SK-N-SH treated with all-trans-retinoic acid at 6 μM for 48 hours (cell line): ENCODE measurements at regions not wholly inside any gene's neighbourhood (a gene's known extent, or its start where the extent isn't known, plus 50 kb on each side); places are given as distances from the start of the nearest gene placed in this dataset.

ENCODE experiments used
- ATAC-seq: fragments of 200-7000 bp; cut with Tn5 transposase; 3 replicates; pipeline ENCODE4 v1.9.1; 2020; ENCODE audit warnings: mild to moderate bottlenecking, moderate library complexity
- ARNTL ChIP-seq: fragments of 450-650 bp; formaldehyde crosslinking; IDR thresholded peaks from 2 replicates; pipeline ENCODE4 v1.5.0; 2020; ENCODE audit warnings: low read depth, mild to moderate bottlenecking, moderate library complexity, borderline replicate concordance
- BACH2 ChIP-seq: fragments of 250-450 bp; sonication (Bioruptor Pico); IDR thresholded peaks from 2 replicates; pipeline ENCODE4 v1.9.0; 2021; ENCODE audit warnings: mild to moderate bottlenecking, borderline replicate concordance
- CSDC2 ChIP-seq: fragments of 250-450 bp; sonication (Bioruptor Pico); IDR thresholded peaks from 2 replicates; pipeline ENCODE4 v1.5.0; 2020; ENCODE audit warnings: mild to moderate bottlenecking, moderate library complexity
- ESRRG ChIP-seq: fragments of 250-450 bp; sonication (Bioruptor Pico); IDR thresholded peaks from 2 replicates; pipeline ENCODE4 v1.6.1; 2021; ENCODE audit warnings: mild to moderate bottlenecking
- GLIS3 ChIP-seq: fragments of 250-450 bp; sonication (Bioruptor Pico); IDR thresholded peaks from 2 replicates; pipeline ENCODE4 v1.5.0; 2020; ENCODE audit warnings: mild to moderate bottlenecking, moderate library complexity
- ISL1 ChIP-seq: fragments of 250-450 bp; sonication (Bioruptor Pico); IDR thresholded peaks from 2 replicates; pipeline ENCODE4 v2.1.2; 2022; ENCODE audit warnings: mild to moderate bottlenecking, moderate library complexity
- OSR1 ChIP-seq: fragments of 250-450 bp; sonication (Bioruptor Pico); IDR thresholded peaks from 2 replicates; pipeline ENCODE4 v1.8.0; 2022; ENCODE audit warnings: moderate library complexity, mild to moderate bottlenecking, inconsistent platforms
- SNAI2 ChIP-seq: fragments of 250-450 bp; sonication (Bioruptor Pico); IDR thresholded peaks from 2 replicates; pipeline ENCODE4 v1.5.0; 2020; ENCODE audit warnings: mild to moderate bottlenecking, moderate library complexity
- TCF4 ChIP-seq: fragments of 250-450 bp; sonication (Bioruptor Pico); IDR thresholded peaks from 2 replicates; pipeline ENCODE4 v1.8.0; 2021; ENCODE audit warnings: mild to moderate bottlenecking, moderate library complexity, borderline replicate concordance
- TOX ChIP-seq: fragments of 250-450 bp; sonication (Bioruptor Pico); IDR thresholded peaks from 2 replicates; pipeline ENCODE4 v1.8.0; 2021; ENCODE audit warnings: mild to moderate bottlenecking, moderate library complexity, borderline replicate concordance
- ZFP3 ChIP-seq: fragments of 250-450 bp; sonication (Bioruptor Pico); IDR thresholded peaks from 2 replicates; pipeline ENCODE4 v1.5.0; 2020; ENCODE audit warnings: mild to moderate bottlenecking, moderate library complexity
- ZNF565 ChIP-seq: fragments of 450-650 bp; formaldehyde crosslinking; conservative IDR thresholded peaks from 2 replicates; pipeline ENCODE4 v1.5.0; 2020; ENCODE audit warnings: low read depth, mild to moderate bottlenecking, moderate library complexity
- ZNF8 ChIP-seq: fragments of 450-650 bp; formaldehyde crosslinking; IDR thresholded peaks from 2 replicates; pipeline ENCODE4 v1.5.0; 2020; ENCODE audit warnings: mild to moderate bottlenecking, moderate library complexity
- TF ChIP-seq, protein P1 (sequence below): fragments of 250-450 bp; sonication (Bioruptor Pico); IDR thresholded peaks from 2 replicates; pipeline ENCODE4 v1.8.0; 2021; ENCODE audit warnings: low read depth, mild to moderate bottlenecking, moderate library complexity, borderline replicate concordance
- TF ChIP-seq, protein P2 (sequence below): fragments of 250-450 bp; sonication (Bioruptor Pico); IDR thresholded peaks from 2 replicates; pipeline ENCODE4 v1.5.1; 2021; ENCODE audit warnings: mild to moderate bottlenecking, moderate library complexity
- TF ChIP-seq, protein P3 (sequence below): fragments of 250-450 bp; sonication (Bioruptor Pico); IDR thresholded peaks from 2 replicates; pipeline ENCODE4 v1.5.0; 2020; ENCODE audit warnings: mild to moderate bottlenecking, moderate library complexity
- TF ChIP-seq, protein P4 (sequence below): fragments of 250-450 bp; sonication (Bioruptor Pico); IDR thresholded peaks from 2 replicates; pipeline ENCODE4 v1.8.0; 2020; ENCODE audit warnings: mild to moderate bottlenecking, moderate library complexity, borderline replicate concordance

DNA sequence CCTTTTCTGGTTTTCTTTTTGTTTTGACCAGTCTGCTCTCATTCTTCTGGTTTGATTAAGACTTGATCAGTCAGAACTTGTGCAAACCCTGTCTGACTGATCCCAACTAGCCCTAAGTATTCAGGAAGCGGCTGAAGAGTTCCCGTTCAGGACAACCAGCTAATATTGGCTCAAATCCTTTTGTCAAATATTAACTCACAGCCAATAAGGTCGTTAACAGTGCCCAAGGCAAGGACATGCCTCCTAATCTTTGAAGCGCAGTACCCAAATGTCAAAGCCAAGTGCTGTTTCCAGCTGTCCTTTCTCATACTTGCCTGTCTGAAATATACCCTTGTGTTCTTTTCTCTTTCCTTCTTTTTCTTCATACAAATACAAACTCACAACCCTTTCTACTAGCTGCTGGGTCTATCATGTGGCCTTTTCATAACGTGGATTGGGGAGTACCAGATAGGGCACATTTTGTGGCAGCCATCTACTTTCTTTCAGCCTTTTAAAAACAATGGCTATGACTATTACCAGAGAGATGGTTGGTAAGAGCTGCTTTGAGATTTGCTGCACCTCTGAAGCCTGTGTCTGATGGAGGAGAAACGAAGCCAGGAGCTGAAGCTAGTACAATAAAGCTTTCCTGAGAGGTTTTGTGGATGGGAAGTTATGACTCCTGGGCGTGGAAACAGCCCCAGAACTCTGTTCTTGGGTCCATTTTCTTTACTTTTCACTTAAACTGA is 266.4 kb upstream of the ZNF608 start:
- TF ChIP-seq TOX (CRISPR knock-in tag), result no peak
- TF ChIP-seq, protein P1, sequence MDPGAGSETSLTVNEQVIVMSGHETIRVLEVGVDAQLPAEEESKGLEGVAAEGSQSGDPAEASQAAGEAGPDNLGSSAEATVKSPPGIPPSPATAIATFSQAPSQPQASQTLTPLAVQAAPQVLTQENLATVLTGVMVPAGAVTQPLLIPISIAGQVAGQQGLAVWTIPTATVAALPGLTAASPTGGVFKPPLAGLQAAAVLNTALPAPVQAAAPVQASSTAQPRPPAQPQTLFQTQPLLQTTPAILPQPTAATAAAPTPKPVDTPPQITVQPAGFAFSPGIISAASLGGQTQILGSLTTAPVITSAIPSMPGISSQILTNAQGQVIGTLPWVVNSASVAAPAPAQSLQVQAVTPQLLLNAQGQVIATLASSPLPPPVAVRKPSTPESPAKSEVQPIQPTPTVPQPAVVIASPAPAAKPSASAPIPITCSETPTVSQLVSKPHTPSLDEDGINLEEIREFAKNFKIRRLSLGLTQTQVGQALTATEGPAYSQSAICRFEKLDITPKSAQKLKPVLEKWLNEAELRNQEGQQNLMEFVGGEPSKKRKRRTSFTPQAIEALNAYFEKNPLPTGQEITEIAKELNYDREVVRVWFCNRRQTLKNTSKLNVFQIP, result no peak
- TF ChIP-seq, all 23 proteins: peak for 0
- no peak for ATAC-seq

DNA sequence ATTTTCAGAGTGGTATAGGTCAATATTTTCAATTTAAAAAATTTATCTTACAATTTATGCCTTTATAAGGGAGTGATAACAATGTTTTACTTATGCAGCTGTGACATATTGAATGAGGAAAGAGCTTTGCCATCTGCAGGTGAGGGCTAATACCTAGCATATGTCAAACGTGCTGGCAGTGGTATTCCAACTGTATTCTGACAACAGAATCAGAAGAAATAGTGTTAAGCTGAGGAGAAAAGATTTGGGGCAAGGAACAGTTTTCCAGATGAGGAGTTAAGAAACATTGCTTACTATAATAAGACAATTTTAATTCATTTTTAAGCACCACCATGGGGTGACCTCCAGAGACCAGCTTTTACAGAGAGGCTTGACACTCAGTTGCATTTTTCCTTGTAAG is 267.8 kb upstream of the ZNF608 start:
- TF ChIP-seq, protein P2, sequence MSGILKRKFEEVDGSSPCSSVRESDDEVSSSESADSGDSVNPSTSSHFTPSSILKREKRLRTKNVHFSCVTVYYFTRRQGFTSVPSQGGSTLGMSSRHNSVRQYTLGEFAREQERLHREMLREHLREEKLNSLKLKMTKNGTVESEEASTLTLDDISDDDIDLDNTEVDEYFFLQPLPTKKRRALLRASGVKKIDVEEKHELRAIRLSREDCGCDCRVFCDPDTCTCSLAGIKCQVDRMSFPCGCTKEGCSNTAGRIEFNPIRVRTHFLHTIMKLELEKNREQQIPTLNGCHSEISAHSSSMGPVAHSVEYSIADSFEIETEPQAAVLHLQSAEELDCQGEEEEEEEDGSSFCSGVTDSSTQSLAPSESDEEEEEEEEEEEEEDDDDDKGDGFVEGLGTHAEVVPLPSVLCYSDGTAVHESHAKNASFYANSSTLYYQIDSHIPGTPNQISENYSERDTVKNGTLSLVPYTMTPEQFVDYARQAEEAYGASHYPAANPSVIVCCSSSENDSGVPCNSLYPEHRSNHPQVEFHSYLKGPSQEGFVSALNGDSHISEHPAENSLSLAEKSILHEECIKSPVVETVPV, result no peak
- no peak for TF ChIP-seq GLIS3 (CRISPR knock-in tag)
- TF ChIP-seq, protein P1, result no peak
- TF ChIP-seq, protein P3, sequence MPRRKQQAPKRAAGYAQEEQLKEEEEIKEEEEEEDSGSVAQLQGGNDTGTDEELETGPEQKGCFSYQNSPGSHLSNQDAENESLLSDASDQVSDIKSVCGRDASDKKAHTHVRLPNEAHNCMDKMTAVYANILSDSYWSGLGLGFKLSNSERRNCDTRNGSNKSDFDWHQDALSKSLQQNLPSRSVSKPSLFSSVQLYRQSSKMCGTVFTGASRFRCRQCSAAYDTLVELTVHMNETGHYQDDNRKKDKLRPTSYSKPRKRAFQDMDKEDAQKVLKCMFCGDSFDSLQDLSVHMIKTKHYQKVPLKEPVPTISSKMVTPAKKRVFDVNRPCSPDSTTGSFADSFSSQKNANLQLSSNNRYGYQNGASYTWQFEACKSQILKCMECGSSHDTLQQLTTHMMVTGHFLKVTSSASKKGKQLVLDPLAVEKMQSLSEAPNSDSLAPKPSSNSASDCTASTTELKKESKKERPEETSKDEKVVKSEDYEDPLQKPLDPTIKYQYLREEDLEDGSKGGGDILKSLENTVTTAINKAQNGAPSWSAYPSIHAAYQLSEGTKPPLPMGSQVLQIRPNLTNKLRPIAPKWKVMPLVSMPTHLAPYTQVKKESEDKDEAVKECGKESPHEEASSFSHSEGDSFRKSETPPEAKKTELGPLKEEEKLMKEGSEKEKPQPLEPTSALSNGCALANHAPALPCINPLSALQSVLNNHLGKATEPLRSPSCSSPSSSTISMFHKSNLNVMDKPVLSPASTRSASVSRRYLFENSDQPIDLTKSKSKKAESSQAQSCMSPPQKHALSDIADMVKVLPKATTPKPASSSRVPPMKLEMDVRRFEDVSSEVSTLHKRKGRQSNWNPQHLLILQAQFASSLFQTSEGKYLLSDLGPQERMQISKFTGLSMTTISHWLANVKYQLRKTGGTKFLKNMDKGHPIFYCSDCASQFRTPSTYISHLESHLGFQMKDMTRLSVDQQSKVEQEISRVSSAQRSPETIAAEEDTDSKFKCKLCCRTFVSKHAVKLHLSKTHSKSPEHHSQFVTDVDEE, result no peak
- TF ChIP-seq CSDC2, result no peak
- TF ChIP-seq SNAI2 (CRISPR knock-in tag), result no peak
- TF ChIP-seq TOX (CRISPR knock-in tag), result no peak
- TF ChIP-seq, protein P4, sequence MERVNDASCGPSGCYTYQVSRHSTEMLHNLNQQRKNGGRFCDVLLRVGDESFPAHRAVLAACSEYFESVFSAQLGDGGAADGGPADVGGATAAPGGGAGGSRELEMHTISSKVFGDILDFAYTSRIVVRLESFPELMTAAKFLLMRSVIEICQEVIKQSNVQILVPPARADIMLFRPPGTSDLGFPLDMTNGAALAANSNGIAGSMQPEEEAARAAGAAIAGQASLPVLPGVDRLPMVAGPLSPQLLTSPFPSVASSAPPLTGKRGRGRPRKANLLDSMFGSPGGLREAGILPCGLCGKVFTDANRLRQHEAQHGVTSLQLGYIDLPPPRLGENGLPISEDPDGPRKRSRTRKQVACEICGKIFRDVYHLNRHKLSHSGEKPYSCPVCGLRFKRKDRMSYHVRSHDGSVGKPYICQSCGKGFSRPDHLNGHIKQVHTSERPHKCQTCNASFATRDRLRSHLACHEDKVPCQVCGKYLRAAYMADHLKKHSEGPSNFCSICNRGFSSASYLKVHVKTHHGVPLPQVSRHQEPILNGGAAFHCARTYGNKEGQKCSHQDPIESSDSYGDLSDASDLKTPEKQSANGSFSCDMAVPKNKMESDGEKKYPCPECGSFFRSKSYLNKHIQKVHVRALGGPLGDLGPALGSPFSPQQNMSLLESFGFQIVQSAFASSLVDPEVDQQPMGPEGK (CRISPR knock-in tag), result no peak
- TF ChIP-seq ISL1 (CRISPR knock-in tag), result no peak
- TF ChIP-seq BACH2 (CRISPR knock-in tag), result no peak
- TF ChIP-seq ESRRG, result no peak
- no peak for TF ChIP-seq ZNF565 (CRISPR knock-in tag)
- ATAC-seq, result no peak

DNA sequence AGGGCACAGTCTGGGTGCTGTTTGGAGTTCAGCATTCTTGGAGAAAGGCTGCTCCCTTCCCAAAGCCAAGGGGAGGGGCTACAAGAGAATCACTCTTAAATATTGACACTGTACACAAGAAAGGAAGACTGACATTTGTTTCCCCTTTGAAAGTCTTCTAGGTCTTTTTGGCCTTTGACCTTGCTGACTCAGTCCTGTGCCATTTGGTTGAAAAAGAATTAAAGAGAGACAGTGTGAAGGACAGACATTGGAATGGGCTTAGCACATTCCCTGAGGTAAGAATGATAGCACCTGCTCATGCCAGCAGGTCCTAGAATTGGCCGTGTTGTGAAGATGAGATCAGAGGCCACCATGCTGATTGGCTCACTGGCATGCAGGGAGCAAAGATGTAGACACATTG is 271.4 kb upstream of the ZNF608 start:
- TF ChIP-seq ISL1 (CRISPR knock-in tag) (no peak), OSR1 (CRISPR knock-in tag) (no peak), GLIS3 (CRISPR knock-in tag) (no peak), ARNTL (CRISPR knock-in tag) (no peak)
- TF ChIP-seq, protein P4 (CRISPR knock-in tag), result no peak
- ATAC-seq, result no peak

DNA sequence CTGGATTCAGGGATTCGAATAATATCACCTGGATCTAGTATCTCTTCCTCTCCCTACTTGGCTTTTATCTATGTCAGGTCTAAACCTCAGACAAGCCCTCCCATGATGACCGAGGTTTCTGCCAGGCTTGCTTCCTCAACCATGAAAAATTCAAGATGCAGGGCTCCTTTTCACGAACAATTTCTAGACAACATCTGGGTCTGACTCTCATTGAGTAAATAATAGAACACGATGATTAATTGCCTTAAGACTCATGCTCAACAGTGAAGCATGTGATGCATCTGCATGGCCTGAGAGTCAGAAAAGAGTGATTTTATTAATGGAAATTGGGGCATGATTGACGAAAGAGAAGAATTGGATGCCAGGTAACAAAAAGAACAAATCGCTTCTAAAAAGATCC is 277.2 kb upstream of the ZNF608 start:
- no peak for ATAC-seq
- no peak for TF ChIP-seq ZFP3 (CRISPR knock-in tag)
- TF ChIP-seq, protein P3, result no peak
- TF ChIP-seq TCF4 (CRISPR knock-in tag), result no peak
- TF ChIP-seq, protein P2, result no peak
- no peak for TF ChIP-seq CSDC2
- no peak for TF ChIP-seq ZNF8
